C1 segment of cervical spinal cord (tissue), 14 donors: ENCODE measurements at regions not wholly inside any gene's neighbourhood (a gene's known extent, or its start where the extent isn't known, plus 50 kb on each side); places are given as distances from the start of the nearest gene placed in this dataset.
"Not testable (repeated sequence)": the region's sequence is repeated elsewhere in the genome, so short reads cannot be mapped to it uniquely, and the experiment has no call there.

Experiments
- DNase-seq, 14 donors: peaks; one replicate each; lab custom pipeline; 2025; lab: John Stamatoyannopoulos, UW

DNA sequence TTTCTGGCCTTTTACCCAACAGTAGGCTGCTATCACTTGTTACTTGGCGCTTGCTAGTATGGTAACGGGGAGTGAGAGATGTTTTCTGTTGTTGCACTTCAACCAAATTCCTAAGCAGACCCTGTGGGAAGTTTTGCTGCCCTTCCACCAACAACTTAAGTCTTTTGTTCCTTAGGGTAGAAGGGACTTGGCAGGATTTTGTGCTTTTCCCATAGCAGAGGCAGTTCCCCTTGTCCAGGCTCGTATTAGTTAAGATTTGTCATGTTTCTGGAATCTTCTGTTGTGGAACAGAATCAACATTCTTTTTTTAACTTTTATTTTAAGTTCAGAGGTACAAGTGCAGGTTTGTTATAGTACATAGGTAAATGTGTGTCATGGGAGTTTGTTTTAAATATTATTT, 73.2 kb upstream of the SGIP1 start:
- no peak for DNase-seq

GRCh38 chr1:66462313-66462712, 71.6 kb upstream of the SGIP1 start:
- no peak for DNase-seq

DNA sequence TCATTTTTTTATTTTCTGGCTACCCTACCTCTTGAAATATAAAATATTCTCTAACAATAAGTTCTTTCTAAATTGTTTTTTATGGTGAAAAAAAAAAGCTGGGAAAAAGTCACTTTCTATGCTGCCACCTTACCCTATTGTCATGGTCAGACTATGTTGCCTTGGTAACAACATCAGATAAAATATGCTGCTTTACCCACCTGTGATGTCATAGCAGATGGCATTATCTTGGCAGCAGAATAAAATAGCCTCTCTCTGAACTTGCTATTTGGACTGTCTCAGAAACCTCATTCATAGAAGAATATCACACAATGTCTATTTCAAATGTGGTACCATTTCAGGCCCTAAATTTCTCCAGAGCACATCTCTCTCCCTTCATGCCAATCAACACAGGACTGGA, 69.6 kb upstream of the SGIP1 start:
- no peak for DNase-seq

DNA sequence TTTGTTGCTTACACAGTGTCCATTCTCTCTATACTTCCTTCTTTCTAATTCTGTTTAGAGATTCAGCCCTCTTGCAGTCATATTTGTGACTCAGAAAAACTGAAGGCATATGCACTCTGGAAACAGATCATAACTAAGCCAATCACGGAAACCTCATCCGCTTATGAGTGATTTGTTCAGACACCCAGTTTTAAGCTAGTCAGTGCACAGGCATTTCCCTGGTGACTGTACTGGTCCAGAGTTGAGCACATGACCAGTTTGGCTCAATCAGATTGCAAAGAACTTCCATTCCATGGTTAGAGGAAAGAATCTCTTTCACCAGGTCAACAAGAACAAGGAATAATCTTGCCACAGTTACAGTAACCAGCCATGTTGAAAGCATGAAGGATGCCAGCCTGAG, 69.2 kb upstream of the SGIP1 start:
- DNase-seq: no peak

DNA sequence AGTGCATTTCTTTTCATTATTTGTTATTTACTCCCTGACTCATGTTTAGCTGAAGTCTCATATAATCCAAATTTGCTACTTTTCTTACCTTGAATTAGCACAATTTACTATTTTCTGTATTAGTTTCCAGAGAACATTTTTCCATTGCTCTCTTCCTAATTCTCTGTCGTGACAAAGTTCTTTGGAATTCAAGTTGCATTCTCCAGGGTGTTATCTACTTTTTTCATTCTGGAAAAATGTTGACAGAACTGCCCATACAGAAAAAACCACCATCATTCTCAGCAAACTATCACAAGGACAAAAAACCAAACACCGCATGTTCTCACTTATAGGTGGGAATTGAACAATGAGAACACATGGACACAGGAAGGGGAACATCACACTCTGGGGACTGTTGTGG, 67.3 kb upstream of the SGIP1 start:
- DNase-seq: not testable (repeated sequence)

DNA sequence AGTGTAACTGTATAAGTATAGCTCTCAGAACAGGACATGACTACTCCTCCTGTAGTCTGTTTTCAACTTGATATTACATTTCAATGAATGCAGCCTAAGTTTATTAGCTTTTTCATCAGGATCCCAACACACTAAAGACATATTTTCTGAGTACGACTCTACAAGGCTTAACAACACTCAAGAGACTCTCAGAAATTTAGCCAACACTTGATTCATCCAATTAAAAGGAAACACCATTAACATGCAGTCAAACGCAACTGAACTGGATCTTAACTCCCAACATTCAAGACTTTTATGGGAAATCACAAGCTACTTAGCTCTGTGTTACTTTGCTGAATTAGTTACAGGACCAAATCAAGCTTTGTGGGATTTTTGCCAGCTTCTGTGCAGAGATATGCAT, 65.2 kb upstream of the SGIP1 start:
- DNase-seq: no peak

GRCh38 chr1:66475940-66476339, 58.0 kb upstream of the SGIP1 start:
- no peak for DNase-seq

GRCh38 chr1:66476774-66477173, 57.2 kb upstream of the SGIP1 start:
- DNase-seq: no peak

DNA sequence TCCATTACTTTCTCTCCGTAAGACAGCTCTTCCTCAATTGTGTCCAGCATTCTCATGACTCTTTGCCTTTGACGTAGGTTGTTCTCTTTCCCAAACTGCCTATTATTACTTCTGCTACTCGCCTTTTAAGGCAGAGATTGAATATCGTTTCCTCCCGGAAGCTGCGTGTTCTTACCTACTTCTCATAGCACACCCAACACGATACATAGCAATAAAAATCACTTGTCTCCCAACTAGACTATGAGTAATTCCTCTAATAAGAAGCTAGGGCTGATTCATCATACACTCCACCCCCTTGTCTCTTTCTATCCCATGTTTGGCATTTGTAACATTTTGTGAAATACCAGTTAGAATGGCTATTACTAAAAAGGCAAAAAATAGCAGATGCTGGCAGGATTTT, 55.8 kb upstream of the SGIP1 start:
- no peak for DNase-seq

- DNase-seq: no peak
Measured at GRCh38 chr1:66480162-66480561, 53.8 kb upstream of the SGIP1 start.

DNA sequence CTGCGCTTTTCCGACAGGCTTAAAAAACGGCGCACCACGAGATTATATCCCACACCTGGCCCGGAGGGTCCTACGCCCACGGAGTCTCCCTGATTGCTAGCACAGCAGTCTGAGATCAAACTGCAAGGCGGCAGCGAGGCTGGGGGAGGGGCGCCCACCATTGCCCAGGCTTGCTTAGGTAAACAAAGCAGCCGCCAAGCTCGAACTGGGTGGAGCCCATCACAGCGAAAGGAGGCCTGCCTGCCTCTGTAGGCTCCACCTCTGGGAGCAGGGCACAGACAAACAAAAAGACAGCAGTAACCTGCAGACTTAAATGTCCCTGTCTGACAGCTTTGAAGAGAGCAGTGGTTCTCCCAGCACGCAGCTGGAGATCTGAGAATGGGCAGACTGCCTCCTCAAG, 52.7 kb upstream of the SGIP1 start:
- not testable (repeated sequence) for DNase-seq
